ENCODE measurements at regions not wholly inside any gene's neighbourhood (a gene's known extent, or its start where the extent isn't known, plus 50 kb on each side); places are given as distances from the start of the nearest gene placed in this dataset.

DNA sequence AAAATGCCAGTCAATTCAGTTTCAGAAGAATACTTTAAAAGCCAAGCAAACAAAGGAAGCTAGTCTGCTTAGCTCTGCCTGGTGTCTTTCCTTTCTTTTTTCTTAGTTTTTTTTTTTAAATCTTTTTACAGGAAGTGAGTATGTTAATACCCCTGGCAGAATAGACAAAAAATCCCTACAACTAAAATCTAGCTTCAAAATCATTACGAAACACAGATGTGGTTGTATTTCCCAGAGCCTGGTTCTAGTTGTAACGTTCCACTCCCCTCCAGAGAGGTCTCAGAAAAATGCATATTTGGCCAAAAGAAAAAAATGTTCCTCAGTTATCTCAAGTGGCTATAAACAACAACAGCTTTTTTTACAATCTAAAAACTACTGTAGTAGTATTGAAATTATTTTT lies 202.1 kb upstream of the RND3 start:
- TF ChIP-seq CTCF (IDR thresholded peaks at IDR 0.05) (no peak), POLR2A (IDR thresholded peaks at IDR 0.05) (no peak)

All from testis (tissue), 2 donors.